GM23338 (cell line): ENCODE measurements at regions not wholly inside any gene's neighbourhood (a gene's known extent, or its start where the extent isn't known, plus 50 kb on each side); places are given as distances from the start of the nearest gene placed in this dataset.

Experiments
- ATAC-seq: fragments of 200-7000 bp; cut with Tn5 transposase; 3 replicates; pipeline ENCODE4 v1.9.1; 2020
- DNase-seq: peaks from one replicate; pipeline ENCODE4 v3.0.0-alpha.2; 2015; ENCODE audit warnings: low spot score
- H2AFZ ChIP-seq: fragments of 200-600 bp; sonication (generic); 2 replicates; pipeline ENCODE4 v1.8.0; 2016; ENCODE audit warnings: antibody characterized with exemption, mild to moderate bottlenecking, moderate library complexity
- H3F3A ChIP-seq: fragments of 200-600 bp; sonication (generic); replicated peaks from 2 replicates; pipeline ENCODE4 v1.8.0; 2017; ENCODE audit warnings: antibody characterized with exemption, mixed run types, low read depth
- H3K27ac ChIP-seq: fragments of 200-600 bp; sonication (generic); 2 replicates; pipeline ENCODE4 v1.6.1; 2016; ENCODE audit warnings: low read depth
- H3K27me3 ChIP-seq: fragments of 200-600 bp; sonication (generic); 2 replicates; pipeline ENCODE4 v1.8.0; 2016; ENCODE audit warnings: mild to moderate bottlenecking, mixed run types, moderate library complexity; ENCODE audit not compliant: insufficient read depth
- H3K36me3 ChIP-seq: fragments of 200-600 bp; sonication (generic); 2 replicates; pipeline ENCODE4 v1.8.0; 2016; ENCODE audit warnings: mild to moderate bottlenecking; ENCODE audit not compliant: insufficient read depth
- H3K4me1 ChIP-seq: fragments of 200-600 bp; sonication (generic); 2 replicates; pipeline ENCODE4 v1.8.0; 2016; ENCODE audit warnings: mild to moderate bottlenecking, moderate library complexity; ENCODE audit not compliant: insufficient read depth
- H3K4me2 ChIP-seq: fragments of 200-600 bp; sonication (generic); 2 replicates; pipeline ENCODE4 v1.7.1; 2017; ENCODE audit warnings: mixed run types
- H3K4me3 ChIP-seq: fragments of 200-600 bp; sonication (generic); 2 replicates; pipeline ENCODE4 v1.6.1; 2016; ENCODE audit warnings: mixed run types
- H3K79me2 ChIP-seq: fragments of 200-600 bp; sonication (generic); replicated peaks from 2 replicates; pipeline ENCODE4 v1.8.0; 2017; ENCODE audit warnings: mild to moderate bottlenecking; ENCODE audit not compliant: insufficient read depth
- H3K9me2 ChIP-seq: fragments of 200-600 bp; sonication (generic); 2 replicates; pipeline ENCODE4 v1.8.0; 2017; ENCODE audit not compliant: insufficient read depth
- H4K20me1 ChIP-seq: fragments of 200-600 bp; sonication (generic); replicated peaks from 2 replicates; pipeline ENCODE4 v1.8.0; 2017; ENCODE audit warnings: mild to moderate bottlenecking; ENCODE audit not compliant: insufficient read depth
- H3K27ac Mint-ChIP-seq: 2 replicates; pipeline ENCODE4 v1.8.0; 2020; ENCODE audit warnings: inconsistent platforms, mild to moderate bottlenecking, moderate library complexity, mixed read lengths
- H3K27me3 Mint-ChIP-seq: 3 replicates; pipeline ENCODE4 v1.8.0; 2022; ENCODE audit warnings: low read depth, mild to moderate bottlenecking, moderate library complexity, mixed read lengths, inconsistent platforms; ENCODE audit not compliant: insufficient read depth, poor library complexity
- H3K36me3 Mint-ChIP-seq: 3 replicates; pipeline ENCODE4 v1.8.0; 2021; ENCODE audit warnings: low read depth, mild to moderate bottlenecking, inconsistent platforms, moderate library complexity, mixed read lengths
- H3K4me1 Mint-ChIP-seq: 3 replicates; pipeline ENCODE4 v1.8.0; 2020; ENCODE audit warnings: mild to moderate bottlenecking, inconsistent platforms, mixed read lengths
- H3K4me3 Mint-ChIP-seq: 3 replicates; pipeline ENCODE4 v1.8.0; 2021; ENCODE audit warnings: moderate library complexity, mild to moderate bottlenecking, inconsistent platforms, mixed read lengths
- H3K9me3 Mint-ChIP-seq: 3 replicates; pipeline ENCODE4 v1.8.0; 2020; ENCODE audit warnings: moderate library complexity, mild to moderate bottlenecking, inconsistent platforms, mixed read lengths
- CTCF ChIP-seq, 2 experiments: fragments of 200-600 bp in 1 of 2; sonication (generic) in 1 of 2; conservative IDR thresholded peaks; 2 replicates each; pipeline versions ENCODE4 v1.5.1 to v1.6.1; 2016 to 2017; ENCODE audit warnings: antibody characterized with exemption in 2 of 2, low read depth in 2 of 2, mild to moderate bottlenecking in 2 of 2, moderate library complexity in 1 of 2
- ETS1 ChIP-seq: IDR thresholded peaks from 2 replicates; pipeline ENCODE4 v1.6.1; 2016; ENCODE audit warnings: antibody characterized with exemption
- NANOG ChIP-seq: IDR thresholded peaks from 2 replicates; pipeline ENCODE4 v1.6.1; 2016; ENCODE audit warnings: antibody characterized with exemption, borderline replicate concordance
- REST ChIP-seq: IDR thresholded peaks from one replicate; pipeline ENCODE4 v1.6.1; 2018; ENCODE audit warnings: antibody characterized with exemption; ENCODE audit not compliant: unreplicated experiment
- ZNF114 ChIP-seq: fragments of 250-450 bp; sonication (Bioruptor Pico); IDR thresholded peaks from 2 replicates; pipeline ENCODE4 v1.5.0; 2020; ENCODE audit warnings: mild to moderate bottlenecking, moderate library complexity
- ZNF462 ChIP-seq: fragments of 250-450 bp; sonication (Bioruptor Pico); IDR thresholded peaks from 2 replicates; pipeline ENCODE4 v1.5.0; 2020; ENCODE audit warnings: mild to moderate bottlenecking, moderate library complexity

- TF ChIP-seq CTCF (conservative IDR thresholded peaks at IDR 0.05; ENCODE audit: low read depth in 2 of 2) (no peak), ZNF114 (CRISPR knock-in tag) (no peak), ETS1 (no peak)
These were observed 814.3 kb downstream of the METTL15 start (continued) for GRCh38 chr11:28922386-28922981.

- peaks cover 2% of the 10 kb centered on the region for H3K27me3 Mint-ChIP-seq
- Histone ChIP-seq H3K27ac (no peak overlapping the region), H2AFZ (0 out of 2 replicates have a peak overlapping the region, but pooled peaks have one; percentile 39), H3K4me3 (no peak overlapping the region), H3K4me1 (peaks cover 7% of the 10 kb centered on the region; the same call in 1 of the 2 replicates), H3K9me2 (no peaks in the 10 kb centered on the region), H3K27me3 (no peaks in the 10 kb centered on the region), H3K4me2 (no peak overlapping the region), H4K20me1 (no peaks in the 10 kb centered on the region), H3K36me3 (no peaks in the 10 kb centered on the region), H3K79me2 (no peaks in the 10 kb centered on the region), H3F3A (no peaks in the 10 kb centered on the region)
- H3K4me1 Mint-ChIP-seq, result peaks cover 19% of the 10 kb centered on the region
- no peaks in the 10 kb centered on the region for H3K9me3 Mint-ChIP-seq
- no peak overlapping the region for H3K27ac Mint-ChIP-seq
- H3K4me3 Mint-ChIP-seq, result no peak overlapping the region
- H3K36me3 Mint-ChIP-seq, result no peaks in the 10 kb centered on the region
- no peak for TF ChIP-seq ZNF462
- TF ChIP-seq NANOG, result no peak
- TF ChIP-seq REST, result no peak
- ATAC-seq (peak; percentile 39; the same call in 2 of the 3 replicates), DNase-seq (no peak)
These were observed 811.0 kb downstream of the METTL15 start for GRCh38 chr11:28919194-28919593.
